SK-N-MC (cell line): ENCODE measurements at regions not wholly inside any gene's neighbourhood (a gene's known extent, or its start where the extent isn't known, plus 50 kb on each side); places are given as distances from the start of the nearest gene placed in this dataset.

Source experiments
- DNase-seq: peaks from one replicate; pipeline ENCODE4 v3.0.0-alpha.2; 2011; ENCODE audit warnings: low read depth, low spot score
- H3K27ac ChIP-seq: fragments of 200-600 bp; sonication (generic); 2 replicates; pipeline ENCODE4 v1.5.1; 2016; ENCODE audit warnings: mixed run types
- H3K36me3 ChIP-seq: fragments of 200-600 bp; sonication (generic); 2 replicates; pipeline ENCODE4 v1.6.1; 2017; ENCODE audit warnings: antibody characterized with exemption, low read length, mixed read lengths; ENCODE audit not compliant: insufficient read depth
- H3K4me3 ChIP-seq: fragments of 200-600 bp; sonication (generic); 2 replicates; pipeline ENCODE4 v1.5.1; 2016
- H3K9ac ChIP-seq: fragments of 200-600 bp; sonication (generic); 2 replicates; pipeline ENCODE4 v1.8.0; 2017; ENCODE audit warnings: mixed run types, mixed read lengths; ENCODE audit not compliant: insufficient read length
- H3K9me3 ChIP-seq: fragments of 200-600 bp; sonication (generic); 2 replicates; pipeline ENCODE4 v1.6.1; 2017; ENCODE audit warnings: low read depth, mild to moderate bottlenecking, antibody characterized with exemption, low read length, moderate library complexity, mixed read lengths
- EZH2 ChIP-seq: fragments of 200-600 bp; sonication (generic); IDR thresholded peaks from one replicate; pipeline ENCODE4 v1.6.1; 2017; ENCODE audit warnings: antibody characterized with exemption
- FOXP2 ChIP-seq: optimal IDR thresholded peaks from 2 replicates; pipeline ENCODE3; 2011; ENCODE audit warnings: mild to moderate bottlenecking, moderate library complexity; ENCODE audit not compliant: insufficient read depth; ENCODE audit errors: extremely low read length, control extremely low read depth
- POLR2AphosphoS5 ChIP-seq: IDR thresholded peaks from 2 replicates; pipeline ENCODE4 v1.6.1; 2012; ENCODE audit warnings: mild to moderate bottlenecking, low read depth, low read length, borderline replicate concordance

- H3K9me3 ChIP-seq = no peaks in the 10 kb centered on the region; the same call in 1 of the 2 replicates
- peak; percentile 72 for DNase-seq
- no peak for TF ChIP-seq FOXP2
- no peak for TF ChIP-seq EZH2
- TF ChIP-seq POLR2AphosphoS5 = no peak
- peak overlapping the region; percentile 92 for H3K27ac ChIP-seq
- H3K36me3 ChIP-seq = no peaks in the 10 kb centered on the region
- H3K9ac ChIP-seq = peak overlapping the region; percentile 46
- H3K4me3 ChIP-seq = peak overlapping the region; percentile 55
Observed at GRCh38 chr5:17918373-17919104, 284.3 kb downstream of the TAF11L14 start.

DNA sequence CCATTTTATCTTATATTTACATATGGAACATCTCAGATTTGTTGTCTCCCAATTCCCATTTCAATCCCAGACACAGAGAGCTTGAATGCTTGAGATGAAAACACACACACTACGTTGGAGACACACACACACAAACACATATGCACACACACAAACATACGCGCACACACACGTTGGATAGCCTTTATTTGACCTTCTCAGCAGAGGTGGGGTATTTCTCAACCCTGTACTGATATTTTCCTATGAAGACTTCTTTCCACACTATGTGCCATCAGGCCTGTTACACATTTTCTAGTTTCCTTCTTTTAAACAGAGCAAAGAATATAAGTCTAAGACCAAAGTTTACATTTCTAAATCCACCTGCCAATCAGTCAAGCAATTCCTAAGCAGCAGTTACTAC, 291.0 kb downstream of the TAF11L14 start:
- Histone ChIP-seq H3K36me3 (no peaks in the 10 kb centered on the region), H3K4me3 (no peak overlapping the region), H3K27ac (no peak overlapping the region), H3K9me3 (no peaks in the 10 kb centered on the region), H3K9ac (no peak overlapping the region)
- TF ChIP-seq FOXP2 (no peak), POLR2AphosphoS5 (no peak), EZH2 (no peak)
- no peak for DNase-seq

DNA sequence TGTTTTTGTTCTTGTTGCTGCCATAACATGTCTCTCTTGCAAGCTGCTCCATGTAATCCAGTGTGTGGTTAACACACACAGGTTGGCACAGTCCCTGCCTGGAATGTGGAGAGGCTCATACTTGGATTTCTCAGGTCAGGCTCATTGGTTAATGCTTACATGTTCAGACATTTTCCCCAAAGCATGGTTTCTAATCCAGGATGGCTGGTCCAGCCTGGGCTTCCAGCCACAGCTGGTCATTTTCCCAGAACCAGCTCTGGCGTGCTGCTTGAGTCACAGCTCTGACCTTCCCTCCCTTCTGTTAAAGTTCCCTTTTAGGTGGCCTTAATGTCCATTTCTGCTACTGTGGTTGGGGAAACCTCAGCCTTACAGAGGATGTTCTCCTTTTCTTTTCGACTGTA, 294.3 kb downstream of the TAF11L14 start:
- no peak for DNase-seq
- Histone ChIP-seq H3K27ac (peak overlapping the region; percentile 86; the same call in 1 of the 2 replicates), H3K36me3 (no peaks in the 10 kb centered on the region), H3K9me3 (no peaks in the 10 kb centered on the region), H3K4me3 (peak overlapping the region; percentile 65), H3K9ac (peak overlapping the region; percentile 43)
- TF ChIP-seq FOXP2 (no peak), POLR2AphosphoS5 (no peak), EZH2 (no peak)

GRCh38 chr5:17929171-17929570, 294.9 kb downstream of the TAF11L14 start:
- no peaks in the 10 kb centered on the region for H3K36me3 ChIP-seq
- DNase-seq = peak; percentile 20
- H3K9ac ChIP-seq = peak overlapping the region; percentile 43
- peak overlapping the region; percentile 65 for H3K4me3 ChIP-seq
- no peaks in the 10 kb centered on the region for H3K9me3 ChIP-seq
- TF ChIP-seq POLR2AphosphoS5 = no peak
- TF ChIP-seq EZH2 = no peak
- TF ChIP-seq FOXP2 = no peak
- peak overlapping the region; percentile 86 for H3K27ac ChIP-seq

DNA sequence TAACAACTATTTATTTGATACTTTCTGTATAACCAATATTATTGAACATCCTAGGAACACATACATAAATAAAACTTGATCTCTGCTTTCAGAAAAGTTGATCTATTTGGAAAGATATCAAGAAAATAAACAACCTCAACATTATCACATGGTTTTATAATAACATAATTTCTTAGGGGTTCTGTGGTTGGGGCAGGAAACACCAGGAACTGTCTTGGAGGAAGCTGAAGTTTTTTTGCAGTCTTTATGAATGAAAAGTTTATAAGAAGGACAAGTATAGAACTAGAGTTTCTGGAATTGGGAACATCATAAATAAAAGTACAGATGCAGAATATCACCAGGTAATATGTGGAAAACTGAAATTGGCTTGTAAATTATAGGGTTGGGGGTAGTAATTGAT, 296.1 kb downstream of the TAF11L14 start:
- no peak overlapping the region for H3K4me3 ChIP-seq
- H3K9me3 ChIP-seq = no peaks in the 10 kb centered on the region
- DNase-seq = no peak

GRCh38 chr5:17944046-17944445, 309.8 kb downstream of the TAF11L14 start:
- no peak for DNase-seq
- H3K4me3 ChIP-seq = no peak overlapping the region
- no peak overlapping the region for H3K27ac ChIP-seq
- no peaks in the 10 kb centered on the region for H3K36me3 ChIP-seq
- TF ChIP-seq POLR2AphosphoS5 (no peak), FOXP2 (no peak), EZH2 (no peak)
- no peaks in the 10 kb centered on the region; the same call in 1 of the 2 replicates for H3K9me3 ChIP-seq
- no peak overlapping the region for H3K9ac ChIP-seq

More for the DNA sequence above, 296.1 kb downstream of the TAF11L14 start:
- Histone ChIP-seq H3K36me3 (no peaks in the 10 kb centered on the region), H3K27ac (no peak overlapping the region), H3K9ac (no peak overlapping the region)
- TF ChIP-seq POLR2AphosphoS5 (no peak), FOXP2 (no peak), EZH2 (no peak)

- H3K9ac ChIP-seq = no peak overlapping the region
- no peak overlapping the region for H3K4me3 ChIP-seq
- no peak for DNase-seq
- no peaks in the 10 kb centered on the region for H3K36me3 ChIP-seq
- H3K9me3 ChIP-seq = no peaks in the 10 kb centered on the region; the same call in 1 of the 2 replicates
- no peak for TF ChIP-seq EZH2
- no peak for TF ChIP-seq POLR2AphosphoS5
- no peak for TF ChIP-seq FOXP2
- no peak overlapping the region for H3K27ac ChIP-seq
Observed at GRCh38 chr5:17947029-17947428, 312.8 kb downstream of the TAF11L14 start.

GRCh38 chr5:17951392-17952169, 317.3 kb downstream of the TAF11L14 start:
- Histone ChIP-seq H3K27ac (no peak overlapping the region), H3K9ac (no peak overlapping the region), H3K36me3 (no peaks in the 10 kb centered on the region), H3K4me3 (no peak overlapping the region), H3K9me3 (no peaks in the 10 kb centered on the region; the same call in 1 of the 2 replicates)
- no peak for DNase-seq
- TF ChIP-seq FOXP2 (no peak), POLR2AphosphoS5 (no peak), EZH2 (no peak)

GRCh38 chr5:17952231-17952630, 318.0 kb downstream of the TAF11L14 start:
- H3K27ac ChIP-seq = no peak overlapping the region
- DNase-seq = no peak
- TF ChIP-seq FOXP2 (no peak), POLR2AphosphoS5 (no peak), EZH2 (no peak)

More at GRCh38 chr5:17952231-17952630, 318.0 kb downstream of the TAF11L14 start:
- H3K36me3 ChIP-seq = no peaks in the 10 kb centered on the region
- no peak overlapping the region for H3K9ac ChIP-seq
- H3K4me3 ChIP-seq = no peak overlapping the region
- no peaks in the 10 kb centered on the region for H3K9me3 ChIP-seq
